HG03457 (cell line): ENCODE measurements at regions not wholly inside any gene's neighbourhood (a gene's known extent, or its start where the extent isn't known, plus 50 kb on each side); places are given as distances from the start of the nearest gene placed in this dataset.
"Not testable (repeated sequence)": the region's sequence is repeated elsewhere in the genome, so short reads cannot be mapped to it uniquely, and the experiment has no call there.

Source experiments
- ATAC-seq: cut with Tn5 transposase; IDR thresholded peaks from one replicate; pipeline ENCODE4 v1.9.1; 2021; ENCODE audit warnings: moderate number of reproducible peaks; ENCODE audit not compliant: unreplicated experiment

GRCh38 chr2:91568391-91569338, 2877.2 kb downstream of the RPIA start:
- ATAC-seq = not testable (repeated sequence)

GRCh38 chr2:91571239-91571923, 2879.9 kb downstream of the RPIA start:
- not testable (repeated sequence) for ATAC-seq

DNA sequence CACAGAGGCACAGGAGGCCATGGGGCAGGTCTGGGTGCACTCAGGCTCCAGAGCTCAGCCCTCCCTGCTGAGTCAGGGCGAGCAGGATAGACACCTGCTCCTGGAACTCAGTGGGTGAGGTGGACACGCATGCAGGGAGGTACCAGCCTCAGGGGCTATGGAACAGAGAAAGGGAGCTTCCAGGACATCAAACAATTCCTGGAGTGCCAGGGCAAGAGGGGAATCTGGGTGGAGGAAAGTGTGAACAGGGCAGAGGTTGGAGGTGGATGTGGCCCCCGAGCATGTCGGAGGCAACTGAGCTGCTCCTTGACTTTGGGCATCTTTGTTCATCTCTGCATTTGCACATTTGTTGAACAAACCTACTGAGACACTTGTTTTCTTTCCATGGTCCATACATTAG, 2881.5 kb downstream of the RPIA start:
- ATAC-seq = not testable (repeated sequence)

DNA sequence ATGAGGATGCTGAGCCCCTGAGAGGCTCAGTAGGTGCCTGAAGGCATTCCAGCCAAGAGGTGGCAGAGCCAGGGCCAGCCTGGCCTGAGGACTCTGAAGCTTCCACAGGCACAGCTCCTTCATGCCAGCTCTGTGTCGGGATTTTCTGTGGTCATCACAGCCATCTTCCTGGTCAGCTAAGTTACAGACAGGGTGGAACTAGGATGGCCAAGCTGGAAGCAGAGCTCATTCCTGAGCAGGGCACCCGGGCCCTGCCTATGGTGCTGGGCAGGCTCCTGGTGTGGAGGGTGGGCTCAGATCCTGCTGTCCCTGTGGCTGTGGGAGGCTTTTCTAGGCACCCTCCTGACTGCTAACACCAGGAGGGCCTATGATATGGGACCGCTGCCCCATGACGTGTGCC, 2882.3 kb downstream of the RPIA start:
- not testable (repeated sequence) for ATAC-seq

GRCh38 chr2:91574255-91574654, 2882.8 kb downstream of the RPIA start:
- not testable (repeated sequence) for ATAC-seq

GRCh38 chr2:91575701-91576100, 2884.2 kb downstream of the RPIA start:
- not testable (repeated sequence) for ATAC-seq

- not testable (repeated sequence) for ATAC-seq
These were observed 2885.9 kb downstream of the RPIA start for GRCh38 chr2:91577406-91577805.

DNA sequence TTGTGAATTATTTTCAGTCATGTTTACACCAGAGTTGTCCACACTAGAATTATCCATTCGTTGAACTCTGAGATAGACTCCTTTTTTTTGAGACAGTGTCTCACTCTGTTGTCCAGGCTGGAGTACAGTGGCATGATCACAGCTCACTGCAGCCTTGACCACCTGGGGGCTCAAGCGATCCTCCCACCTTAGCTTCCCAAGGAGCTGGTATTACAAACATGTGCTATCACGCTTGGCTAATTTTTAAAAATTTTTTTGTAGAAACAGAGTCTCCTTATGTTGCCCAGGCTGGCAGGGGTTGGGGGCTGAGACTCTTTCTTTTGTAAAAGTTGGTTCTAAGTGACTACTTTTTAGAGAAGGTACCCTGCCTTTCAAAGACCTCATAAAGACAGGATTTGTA, 2887.2 kb downstream of the RPIA start:
- ATAC-seq = not testable (repeated sequence)

DNA sequence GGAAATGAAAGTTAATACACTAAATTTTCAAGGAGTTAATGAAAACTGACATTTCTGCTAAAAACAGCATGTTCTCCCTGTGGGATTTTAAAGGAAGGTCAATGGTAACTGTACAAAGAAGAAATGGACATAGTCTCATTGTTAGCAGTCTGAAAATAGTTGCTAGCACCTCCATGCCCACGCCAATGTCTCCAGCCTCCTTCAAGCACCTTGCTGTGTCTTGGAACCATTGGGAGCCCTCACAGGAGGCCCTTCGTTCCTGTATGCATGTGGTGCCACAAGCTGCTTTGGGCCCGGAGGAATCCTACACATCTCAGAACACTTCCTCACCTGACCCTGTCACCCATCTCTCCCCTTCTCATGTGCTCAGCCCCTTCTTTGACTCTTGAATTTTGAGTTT, 2888.1 kb downstream of the RPIA start:
- not testable (repeated sequence) for ATAC-seq

- ATAC-seq = not testable (repeated sequence)
These were observed 2888.6 kb downstream of the RPIA start for GRCh38 chr2:91580043-91580442.

DNA sequence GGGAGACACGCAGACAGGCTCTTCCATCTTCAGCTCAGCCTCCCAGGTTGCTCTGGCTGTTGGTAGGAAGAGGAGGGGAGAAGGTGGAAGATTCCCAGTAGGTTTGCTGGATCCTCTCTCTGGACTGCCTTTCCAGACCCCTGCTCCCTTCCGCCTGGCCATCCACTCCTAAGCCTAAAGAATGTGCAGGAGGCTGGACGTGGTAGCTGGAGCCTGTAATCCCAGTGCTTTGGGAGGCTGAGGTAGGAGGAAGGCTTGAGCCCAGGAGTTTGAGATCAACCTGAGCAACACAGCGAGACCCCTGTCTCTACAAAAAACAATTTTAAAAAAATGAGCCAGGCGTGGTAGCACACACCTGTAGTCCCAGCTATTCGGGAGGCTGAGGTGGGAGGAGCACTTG, 2895.6 kb downstream of the RPIA start:
- ATAC-seq = not testable (repeated sequence)

- ATAC-seq = not testable (repeated sequence)
These were observed 2896.5 kb downstream of the RPIA start for GRCh38 chr2:91587908-91588535.

GRCh38 chr2:91588782-91589223, 2897.3 kb downstream of the RPIA start:
- not testable (repeated sequence) for ATAC-seq

GRCh38 chr2:91589454-91590328, 2898.2 kb downstream of the RPIA start:
- not testable (repeated sequence) for ATAC-seq

- not testable (repeated sequence) for ATAC-seq
These were observed 2898.9 kb downstream of the RPIA start for GRCh38 chr2:91590381-91590780.

DNA sequence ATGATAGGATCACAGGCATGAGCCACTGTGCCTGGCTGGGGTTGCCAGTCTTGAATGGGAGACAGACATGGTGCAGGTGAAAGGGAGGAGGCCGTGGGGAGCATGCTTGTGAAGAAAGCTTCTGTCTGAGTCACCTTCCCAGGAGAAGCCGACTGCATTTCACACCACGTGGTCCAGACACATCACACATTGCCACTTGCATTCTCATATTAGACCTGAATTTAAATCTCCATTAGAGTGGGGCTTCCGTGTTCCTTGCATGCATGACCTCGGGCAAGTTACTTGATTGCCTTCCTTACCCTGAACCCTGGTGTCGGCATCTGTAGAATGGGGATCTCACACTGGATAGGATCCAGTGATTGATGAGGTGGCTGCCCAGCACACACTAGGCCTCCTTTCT, 2899.6 kb downstream of the RPIA start:
- ATAC-seq = not testable (repeated sequence)

DNA sequence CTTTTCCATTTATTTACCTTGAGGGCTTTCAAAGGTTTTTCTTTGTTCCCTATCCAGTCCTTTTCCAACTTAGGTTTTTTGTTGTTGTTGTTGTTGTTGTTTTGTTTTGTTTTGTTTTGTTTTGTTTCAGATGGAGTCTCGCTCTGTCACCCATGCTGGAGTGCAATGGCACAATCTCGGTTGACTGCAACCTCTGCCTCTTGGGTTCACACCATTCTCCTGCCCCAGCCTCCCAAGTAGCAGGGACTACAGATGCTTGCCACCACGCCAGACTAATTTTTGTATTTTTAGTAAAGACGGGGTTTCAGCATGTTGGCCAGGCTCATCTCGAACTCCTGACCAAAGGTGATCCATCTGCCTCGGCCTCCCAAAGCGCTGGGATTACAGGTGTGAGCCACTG, 2906.0 kb downstream of the RPIA start:
- not testable (repeated sequence) for ATAC-seq

GRCh38 chr2:91598519-91598918, 2907.0 kb downstream of the RPIA start:
- ATAC-seq = not testable (repeated sequence)

GRCh38 chr2:91599000-91599399, 2907.5 kb downstream of the RPIA start:
- ATAC-seq = not testable (repeated sequence)

GRCh38 chr2:91602860-91603259, 2911.4 kb downstream of the RPIA start:
- ATAC-seq = not testable (repeated sequence)
